Central memory CD8-positive, alpha-beta T cell (primary cell): ENCODE measurements at regions not wholly inside any gene's neighbourhood (a gene's known extent, or its start where the extent isn't known, plus 50 kb on each side); places are given as distances from the start of the nearest gene placed in this dataset.

Source experiments
- ATAC-seq: fragments of 150-1000 bp; cut with Tn5 transposase; replicated peaks from 2 replicates; pipeline ENCODE4 v1.10.0; 2022; ENCODE audit warnings: mild to moderate bottlenecking, moderate FRiP score, moderate number of reproducible peaks; ENCODE audit not compliant: poor library complexity, severe bottlenecking; ENCODE audit errors: extremely low read depth
- DNase-seq, 2 donors: peaks; one replicate each; pipeline ENCODE4 v3.0.0; 2021; ENCODE audit warnings: low spot score in 2 of 2
- H3K27ac Mint-ChIP-seq: one replicate; pipeline ENCODE4 v1.8.0; 2022; ENCODE audit warnings: low read depth, mild to moderate bottlenecking, moderate library complexity, mixed read lengths
- H3K27me3 Mint-ChIP-seq: one replicate; pipeline ENCODE4 v1.8.0; 2022; ENCODE audit warnings: mixed read lengths
- H3K36me3 Mint-ChIP-seq: one replicate; pipeline ENCODE4 v1.8.0; 2022; ENCODE audit warnings: mild to moderate bottlenecking, moderate library complexity, mixed read lengths; ENCODE audit not compliant: insufficient read depth
- H3K4me1 Mint-ChIP-seq: one replicate; pipeline ENCODE4 v1.8.0; 2022; ENCODE audit warnings: mixed read lengths
- H3K4me3 Mint-ChIP-seq: one replicate; pipeline ENCODE4 v1.8.0; 2022; ENCODE audit warnings: mild to moderate bottlenecking, moderate library complexity, mixed read lengths
- H3K9me3 Mint-ChIP-seq: one replicate; pipeline ENCODE4 v1.8.0; 2022; ENCODE audit warnings: mixed read lengths

DNA sequence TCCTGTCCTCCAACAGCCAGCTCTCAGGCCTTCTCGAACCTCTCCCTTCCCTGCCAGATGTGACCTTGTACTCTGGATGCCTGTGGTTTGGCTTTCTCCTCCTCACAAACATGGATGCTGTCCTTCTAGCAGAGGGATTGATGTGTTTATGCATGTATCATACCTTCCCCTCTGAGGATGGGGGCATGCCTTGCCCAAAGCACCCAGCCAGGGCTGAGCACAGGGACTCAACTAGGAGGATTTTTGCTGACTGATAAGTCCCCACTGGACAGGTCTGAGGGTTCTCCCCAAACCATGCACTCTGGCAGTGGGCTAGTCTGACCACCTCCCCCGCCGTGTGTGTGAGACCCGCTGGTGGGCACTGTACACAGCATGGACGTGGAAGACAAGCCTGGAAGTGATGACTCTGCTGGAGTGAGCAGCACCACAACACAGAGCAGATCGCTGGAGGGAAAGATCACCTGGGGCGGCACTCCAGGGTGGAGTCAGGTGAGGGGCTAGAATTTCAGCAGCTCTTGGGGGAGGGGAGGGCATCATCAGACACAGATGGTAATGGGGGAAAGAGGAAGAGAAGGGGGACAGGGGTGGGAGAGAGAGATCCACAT lies 360.3 kb upstream of the ZNF507 start:
- H3K27me3 Mint-ChIP-seq, result peaks cover 13% of the 10 kb centered on the region
- ATAC-seq, result no peak

DNA sequence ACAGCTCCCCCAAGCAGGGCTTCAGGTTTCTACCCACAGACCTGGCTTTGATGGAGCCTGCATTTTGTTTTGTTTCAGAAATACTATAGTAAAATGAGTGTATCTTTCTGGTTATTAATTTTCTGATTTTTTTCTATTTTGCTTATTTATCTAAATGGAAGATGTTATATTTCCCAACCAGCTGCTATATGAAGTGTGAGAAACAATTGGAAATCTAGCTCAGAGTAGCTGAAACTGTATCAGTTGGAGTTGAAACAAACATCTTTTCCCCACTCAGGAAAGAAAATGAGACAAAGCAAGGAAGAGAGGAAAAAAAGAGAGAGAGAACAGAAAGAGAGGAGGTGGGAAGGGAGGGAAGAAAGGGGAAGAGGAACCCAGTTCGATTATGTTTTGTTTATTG lies 358.5 kb upstream of the ZNF507 start:
- ATAC-seq (no peak), DNase-seq (no peak)
- peaks cover 6% of the 10 kb centered on the region for H3K9me3 Mint-ChIP-seq
- no peaks in the 10 kb centered on the region for H3K36me3 Mint-ChIP-seq
- H3K4me1 Mint-ChIP-seq, result no peaks in the 10 kb centered on the region
- peaks cover 16% of the 10 kb centered on the region for H3K27me3 Mint-ChIP-seq
- no peak overlapping the region for H3K4me3 Mint-ChIP-seq
- H3K27ac Mint-ChIP-seq, result no peak overlapping the region

More for the DNA sequence above, 360.3 kb upstream of the ZNF507 start:
- Mint-ChIP-seq H3K4me1 (no peaks in the 10 kb centered on the region), H3K9me3 (peaks cover 6% of the 10 kb centered on the region), H3K36me3 (no peaks in the 10 kb centered on the region), H3K4me3 (no peak overlapping the region), H3K27ac (no peak overlapping the region)
- DNase-seq, result no peak

DNA sequence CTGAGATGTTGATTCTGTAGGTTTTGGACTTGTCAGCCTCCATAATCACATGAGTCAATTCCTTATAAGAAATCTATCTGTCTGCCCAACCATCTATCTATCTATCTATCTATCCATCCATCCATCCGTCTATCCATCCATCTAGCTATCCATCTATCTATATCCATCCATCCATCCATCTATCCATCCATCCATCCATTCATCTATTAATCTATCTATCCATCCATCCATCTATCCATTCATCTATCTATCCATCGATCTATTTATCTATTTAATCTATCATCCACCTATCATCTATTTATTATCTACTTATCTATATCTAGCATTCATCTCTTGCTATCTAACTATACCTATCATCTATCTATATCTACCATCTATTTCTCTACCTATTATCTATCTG lies 357.2 kb upstream of the ZNF507 start:
- Mint-ChIP-seq H3K9me3 (peaks cover 6% of the 10 kb centered on the region), H3K27me3 (peaks cover 16% of the 10 kb centered on the region)

DNA sequence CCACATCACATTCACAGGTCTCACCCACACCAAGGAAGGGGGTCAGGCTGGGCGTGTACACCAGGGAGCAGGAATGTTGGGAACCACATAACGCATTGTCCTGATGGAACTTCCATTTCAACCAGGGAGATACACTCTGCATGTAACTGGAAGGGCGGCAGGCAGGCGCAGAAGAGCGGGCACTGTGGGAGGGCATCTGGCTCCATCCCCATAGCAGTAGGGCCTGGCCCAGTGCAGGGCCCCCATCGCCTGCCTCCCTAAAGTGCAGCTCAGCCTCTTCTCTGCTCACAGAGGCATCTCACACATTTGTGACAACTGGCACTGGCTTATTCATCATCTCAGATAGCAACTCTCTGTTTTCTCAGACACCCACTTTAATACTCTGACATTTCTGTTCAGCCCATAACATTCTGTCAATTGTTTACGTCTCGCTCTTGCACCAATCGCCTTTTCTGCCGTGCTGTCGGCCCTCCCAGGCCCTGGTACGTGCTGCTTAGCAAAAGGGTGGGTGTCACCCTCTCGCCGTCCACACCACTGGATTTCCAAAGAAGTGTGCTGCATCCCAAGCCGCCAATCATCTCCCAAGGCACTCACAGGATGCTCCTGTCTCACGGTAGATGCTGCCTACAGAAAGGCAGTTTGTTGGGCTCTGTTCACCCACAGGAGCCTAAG lies 353.3 kb upstream of the ZNF507 start:
- no peak for ATAC-seq
- peaks cover 10% of the 10 kb centered on the region for H3K9me3 Mint-ChIP-seq
- H3K4me1 Mint-ChIP-seq, result no peaks in the 10 kb centered on the region
- H3K27me3 Mint-ChIP-seq, result peaks cover 16% of the 10 kb centered on the region
- DNase-seq, result no peak
- H3K36me3 Mint-ChIP-seq, result no peaks in the 10 kb centered on the region
- no peak overlapping the region for H3K27ac Mint-ChIP-seq
- H3K4me3 Mint-ChIP-seq, result no peak overlapping the region

More for the DNA sequence above, 357.2 kb upstream of the ZNF507 start:
- H3K4me1 Mint-ChIP-seq, result no peaks in the 10 kb centered on the region
- H3K4me3 Mint-ChIP-seq, result no peak overlapping the region
- ATAC-seq, result no peak
- H3K36me3 Mint-ChIP-seq, result no peaks in the 10 kb centered on the region
- DNase-seq, result no peak
- H3K27ac Mint-ChIP-seq, result no peak overlapping the region

- no peak overlapping the region for H3K27ac Mint-ChIP-seq
- no peak overlapping the region for H3K4me3 Mint-ChIP-seq
- peaks cover 16% of the 10 kb centered on the region for H3K27me3 Mint-ChIP-seq
- ATAC-seq (no peak), DNase-seq (no peak)
- peaks cover 10% of the 10 kb centered on the region for H3K9me3 Mint-ChIP-seq
- H3K36me3 Mint-ChIP-seq, result peaks cover 2% of the 10 kb centered on the region
- no peaks in the 10 kb centered on the region for H3K4me1 Mint-ChIP-seq
Observed at GRCh38 chr19:31992750-31993149, 352.7 kb upstream of the ZNF507 start.

DNA sequence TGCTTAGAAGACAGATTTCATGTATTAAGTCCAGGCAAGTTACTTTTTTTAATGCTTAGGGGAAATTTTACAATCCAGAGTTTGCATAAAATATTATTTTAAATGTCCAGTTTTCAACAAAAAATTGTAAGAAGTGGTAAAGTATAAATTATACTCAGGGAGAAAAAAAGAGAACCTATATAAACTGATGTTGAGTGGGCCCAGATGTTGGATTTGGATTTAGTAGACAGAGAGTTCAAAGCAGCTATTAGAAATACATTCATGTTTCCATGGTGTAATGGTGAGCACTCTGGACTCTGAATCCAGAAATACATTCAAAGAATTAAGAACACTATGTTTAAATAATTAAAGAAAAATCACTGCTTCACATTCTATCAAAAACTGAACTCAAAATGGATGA lies 349.9 kb upstream of the ZNF507 start:
- no peak for DNase-seq
- Mint-ChIP-seq H3K27ac (no peak overlapping the region), H3K9me3 (peaks cover 5% of the 10 kb centered on the region)

DNA sequence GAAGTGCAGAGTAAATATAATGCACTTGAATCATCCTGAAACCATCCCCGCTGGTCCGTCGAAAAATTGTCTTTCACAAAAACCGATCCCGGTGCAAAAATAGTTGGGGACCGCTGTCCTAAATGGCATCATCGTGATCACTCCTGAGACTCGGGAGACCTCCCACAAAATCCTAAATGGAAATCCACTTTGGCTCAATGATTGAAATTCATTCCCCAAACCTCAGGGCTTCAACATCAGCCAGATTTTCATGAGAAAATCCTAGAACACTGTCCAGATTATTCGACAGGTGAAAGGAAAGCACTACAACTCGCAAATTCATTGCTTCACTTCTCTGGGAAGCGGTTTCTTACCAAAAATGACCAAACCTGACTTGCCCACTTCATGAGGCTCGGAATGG lies 335.3 kb upstream of the ZNF507 start:
- no peak overlapping the region for H3K4me3 Mint-ChIP-seq
- DNase-seq (no peak), ATAC-seq (no peak)
- H3K9me3 Mint-ChIP-seq, result no peaks in the 10 kb centered on the region
- no peak overlapping the region for H3K27ac Mint-ChIP-seq
- H3K36me3 Mint-ChIP-seq, result peaks cover 2% of the 10 kb centered on the region
- no peaks in the 10 kb centered on the region for H3K4me1 Mint-ChIP-seq
- no peaks in the 10 kb centered on the region for H3K27me3 Mint-ChIP-seq

More for the DNA sequence above, 349.9 kb upstream of the ZNF507 start:
- Mint-ChIP-seq H3K36me3 (peaks cover 2% of the 10 kb centered on the region), H3K4me1 (no peaks in the 10 kb centered on the region), H3K4me3 (no peak overlapping the region), H3K27me3 (no peaks in the 10 kb centered on the region)
- ATAC-seq, result no peak

DNA sequence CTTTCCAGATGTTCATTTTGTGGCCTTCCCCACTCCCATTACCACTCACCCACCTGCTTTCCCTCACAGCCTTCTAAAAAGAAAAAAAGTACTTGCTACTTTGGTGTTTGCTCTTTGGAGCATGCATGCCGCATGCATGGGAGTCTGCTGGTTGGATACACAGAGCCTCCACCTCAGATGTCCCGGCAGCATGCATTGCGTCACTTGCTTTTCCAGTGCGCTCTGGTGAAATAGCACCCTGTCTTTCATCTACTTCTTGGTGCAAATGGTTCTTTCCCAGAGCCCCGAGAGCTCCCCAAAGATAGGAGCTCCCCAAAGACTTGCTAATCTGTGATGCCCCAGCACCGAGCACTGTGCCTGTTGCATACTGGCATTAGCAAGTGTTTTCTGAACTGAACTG lies 333.2 kb upstream of the ZNF507 start:
- ATAC-seq (no peak), DNase-seq (no peak)
- Mint-ChIP-seq H3K27ac (no peak overlapping the region), H3K9me3 (no peaks in the 10 kb centered on the region), H3K27me3 (no peaks in the 10 kb centered on the region), H3K36me3 (peaks cover under 1% of the 10 kb centered on the region), H3K4me1 (no peaks in the 10 kb centered on the region), H3K4me3 (no peak overlapping the region)

DNA sequence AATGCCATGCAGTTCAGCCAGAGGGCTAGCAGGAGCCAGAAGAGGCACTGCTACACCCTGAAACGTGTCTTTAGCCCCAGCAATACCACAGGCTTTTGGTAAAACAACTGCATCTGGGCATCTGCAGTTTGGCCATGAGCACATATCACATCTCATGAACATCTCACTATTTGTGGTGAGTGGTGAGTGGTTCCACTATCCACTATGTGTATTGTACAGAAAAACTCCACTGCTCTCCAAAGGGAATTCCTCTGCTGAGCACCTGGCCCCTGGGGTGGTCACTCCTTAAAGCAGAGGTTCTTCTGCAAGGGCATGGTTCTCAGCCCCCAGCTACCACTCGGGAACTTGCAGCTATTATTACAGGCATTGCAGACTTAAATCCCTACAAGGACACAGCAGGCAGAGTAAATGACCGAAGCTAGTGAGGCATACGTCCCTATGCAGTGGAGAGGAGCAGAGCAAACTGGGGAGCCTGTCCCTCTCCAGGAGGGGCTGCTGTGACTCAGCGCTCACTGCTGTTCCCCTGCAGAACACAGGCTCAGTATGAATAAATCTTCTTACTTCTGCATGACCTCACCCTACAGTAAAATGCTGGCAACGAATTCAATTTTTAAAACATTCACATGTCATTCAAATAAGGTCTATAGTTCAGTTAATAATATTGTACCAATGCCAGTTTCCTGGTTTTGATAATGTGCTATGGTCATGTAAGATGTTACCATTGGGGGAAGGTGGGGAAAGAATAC lies 332.4 kb upstream of the ZNF507 start:
- Mint-ChIP-seq H3K9me3 (no peaks in the 10 kb centered on the region), H3K4me3 (no peak overlapping the region), H3K27ac (no peak overlapping the region), H3K36me3 (no peaks in the 10 kb centered on the region), H3K4me1 (no peaks in the 10 kb centered on the region), H3K27me3 (no peaks in the 10 kb centered on the region)
- ATAC-seq (no peak), DNase-seq (no peak)

DNA sequence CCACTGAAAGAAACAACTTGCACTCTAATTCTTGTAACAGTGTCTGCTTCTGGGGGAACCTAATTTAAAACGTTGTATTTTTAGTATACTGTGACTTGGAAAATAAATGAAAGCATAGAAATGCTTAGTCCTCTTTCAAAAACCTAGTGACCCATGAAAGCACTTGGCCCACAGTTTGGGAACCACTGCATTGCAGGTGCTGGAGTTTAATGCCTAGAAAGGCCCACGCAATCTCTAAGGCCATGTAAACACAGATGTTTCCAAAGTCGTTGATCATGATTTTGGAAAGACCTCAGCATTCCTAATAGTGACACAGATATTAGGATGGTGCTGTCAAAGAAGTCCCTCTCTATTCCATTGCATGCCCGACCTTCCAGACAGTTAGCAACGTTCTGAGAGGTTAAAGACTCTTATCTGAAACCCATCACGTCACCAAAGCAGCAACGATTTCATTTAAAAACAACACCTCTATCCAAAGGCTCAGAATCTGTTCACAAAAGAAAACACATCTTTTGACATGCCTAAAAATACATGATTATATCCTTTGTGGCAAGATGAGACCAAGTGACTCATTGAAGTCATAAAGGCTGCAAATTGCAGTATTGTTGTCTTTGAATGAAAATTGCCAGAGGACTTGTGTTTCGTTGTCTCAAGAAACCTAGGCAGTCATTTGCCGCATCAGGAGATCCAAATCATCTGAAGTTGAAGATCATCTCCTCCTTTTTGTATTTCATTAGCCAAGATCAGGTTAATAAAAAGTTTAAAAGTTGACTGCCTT lies 328.0 kb upstream of the ZNF507 start:
- no peak for DNase-seq
- ATAC-seq, result no peak
- H3K36me3 Mint-ChIP-seq, result no peaks in the 10 kb centered on the region
- H3K4me1 Mint-ChIP-seq, result no peaks in the 10 kb centered on the region
- H3K9me3 Mint-ChIP-seq, result peaks cover 6% of the 10 kb centered on the region
- no peak overlapping the region for H3K27ac Mint-ChIP-seq
- H3K27me3 Mint-ChIP-seq, result no peaks in the 10 kb centered on the region
- no peak overlapping the region for H3K4me3 Mint-ChIP-seq

GRCh38 chr19:32018014-32018413 lies 327.4 kb upstream of the ZNF507 start:
- no peaks in the 10 kb centered on the region for H3K27me3 Mint-ChIP-seq
- ATAC-seq (no peak), DNase-seq (no peak)
- H3K9me3 Mint-ChIP-seq, result peaks cover 6% of the 10 kb centered on the region
- H3K27ac Mint-ChIP-seq, result no peak overlapping the region
- H3K36me3 Mint-ChIP-seq, result no peaks in the 10 kb centered on the region
- no peaks in the 10 kb centered on the region for H3K4me1 Mint-ChIP-seq
- no peak overlapping the region for H3K4me3 Mint-ChIP-seq

DNA sequence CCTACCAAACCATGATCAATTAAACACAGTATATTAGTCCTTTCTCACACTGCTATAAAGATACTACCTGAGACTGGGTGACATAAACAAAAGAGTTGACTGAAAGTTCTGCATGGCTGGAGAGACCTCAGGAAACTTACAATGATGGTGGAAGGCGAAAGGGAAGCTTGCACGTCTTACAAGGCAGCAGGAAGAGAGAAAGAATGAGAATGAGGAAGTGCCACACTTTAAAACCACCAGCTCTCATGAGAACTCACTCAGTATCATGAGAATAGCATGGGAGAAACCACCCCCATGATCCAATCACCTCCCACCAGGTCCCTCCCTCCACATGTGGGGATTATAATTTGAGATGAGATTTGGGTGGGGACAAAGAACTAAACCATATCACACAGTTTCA lies 324.9 kb upstream of the ZNF507 start:
- Mint-ChIP-seq H3K9me3 (peaks cover 11% of the 10 kb centered on the region), H3K36me3 (no peaks in the 10 kb centered on the region), H3K27ac (no peak overlapping the region), H3K27me3 (no peaks in the 10 kb centered on the region), H3K4me3 (no peak overlapping the region), H3K4me1 (no peaks in the 10 kb centered on the region)
- ATAC-seq (no peak), DNase-seq (no peak)
